GM12878 (cell line): ENCODE measurements at regions not wholly inside any gene's neighbourhood (a gene's known extent, or its start where the extent isn't known, plus 50 kb on each side); places are given as distances from the start of the nearest gene placed in this dataset.

ENCODE experiments used
- CBX3 ChIP-seq: fragments of 200-600 bp; sonication (generic); IDR thresholded peaks from 2 replicates; pipeline ENCODE4 v1.6.1; 2016; ENCODE audit warnings: low read depth, borderline replicate concordance
- CTCF ChIP-seq, 3 experiments: IDR thresholded peaks in 2 of 3; conservative IDR thresholded peaks in 1 of 3; 2 replicates each; pipeline ENCODE4 v1.5.1; 2011; ENCODE audit warnings: low read depth in 3 of 3, low read length in 3 of 3, mild to moderate bottlenecking in 3 of 3, control low read depth in 2 of 3, moderate library complexity in 2 of 3, inconsistent platforms in 1 of 3, mixed read lengths in 1 of 3; ENCODE audit not compliant: control insufficient read depth in 2 of 3, insufficient read depth in 1 of 3; ENCODE audit errors: extremely low read depth in 1 of 3
- TF ChIP-seq, protein P1 (sequence below): IDR thresholded peaks from 2 replicates; pipeline ENCODE4 v1.6.1; 2011; ENCODE audit warnings: low read depth, mild to moderate bottlenecking, low read length, moderate library complexity, borderline replicate concordance; ENCODE audit errors: extremely low read depth

DNA sequence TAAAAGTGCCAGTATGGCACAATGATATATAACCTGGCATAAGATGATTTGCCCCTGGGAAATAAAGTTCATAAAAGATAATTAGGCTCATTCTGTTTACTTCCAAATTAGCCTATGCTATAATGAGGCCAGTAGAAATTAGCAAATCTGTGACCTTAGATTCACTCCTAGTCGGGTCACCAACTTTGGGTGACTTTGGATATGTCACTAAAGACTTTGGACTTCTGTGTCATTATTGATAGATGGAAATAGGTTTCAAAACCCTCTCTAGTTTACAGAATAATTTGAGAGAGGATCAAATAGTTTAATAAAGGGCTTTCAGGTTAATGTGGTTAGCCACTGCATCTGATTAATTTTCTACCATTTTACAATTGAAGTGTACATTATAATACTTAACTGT lies 1869.3 kb upstream of the FLRT2 start:
- no peak for TF ChIP-seq CTCF (IDR thresholded peaks at IDR 0.05 in 2 of 3, conservative IDR thresholded peaks at IDR 0.05 in 1 of 3; ENCODE audit: control insufficient read depth in 2 of 3, extremely low read depth in 1 of 3, insufficient read depth in 1 of 3, low read depth in 3 of 3, low read length in 3 of 3)
- TF ChIP-seq, protein P1, sequence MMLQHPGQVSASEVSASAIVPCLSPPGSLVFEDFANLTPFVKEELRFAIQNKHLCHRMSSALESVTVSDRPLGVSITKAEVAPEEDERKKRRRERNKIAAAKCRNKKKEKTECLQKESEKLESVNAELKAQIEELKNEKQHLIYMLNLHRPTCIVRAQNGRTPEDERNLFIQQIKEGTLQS = no peak
- TF ChIP-seq CBX3 = no peak
